SK-N-SH (cell line): ENCODE measurements at regions not wholly inside any gene's neighbourhood (a gene's known extent, or its start where the extent isn't known, plus 50 kb on each side); places are given as distances from the start of the nearest gene placed in this dataset.

Experiments used
- CTCF ChIA-PET: fragments of 300-600, 350-600 bp; formaldehyde crosslinking; extraction: SDS; loops from one replicate; lab custom pipeline; 2021; lab: Yijun Ruan, JAX
- POLR2A ChIA-PET: fragments of 350-600 bp; sonication (Branson Sonifier 250); formaldehyde crosslinking; extraction: SDS; loops from one replicate; lab custom pipeline; 2020; ENCODE audit warnings: antibody characterized with exemption, inconsistent platforms; lab: Yijun Ruan, JAX
- DNase-seq: peaks from one replicate; pipeline ENCODE4 v3.0.0; 2012
- H2AFZ ChIP-seq: fragments of 200-600 bp; sonication (generic); 2 replicates; pipeline ENCODE4 v1.8.1; 2016; ENCODE audit warnings: antibody characterized with exemption, mild to moderate bottlenecking, low read depth
- H3F3A ChIP-seq: fragments of 200-600 bp; sonication (generic); replicated peaks from 2 replicates; pipeline ENCODE3; 2016; ENCODE audit warnings: antibody characterized with exemption, mild to moderate bottlenecking; ENCODE audit not compliant: insufficient read depth
- H3K27ac ChIP-seq, 2 experiments: fragments of 200-500 bp in 1 of 2; fragments of 200-600 bp in 1 of 2; sonication (Bioruptor generic) in 1 of 2; sonication (generic), shearing (Covaris generic) in 1 of 2; 2 replicates each; pipeline versions ENCODE4 v1.5.1 to v1.6.1; 2014 to 2016; ENCODE audit warnings: low read depth in 2 of 2, inconsistent platforms in 1 of 2, low read length in 1 of 2, mild to moderate bottlenecking in 1 of 2, mixed read lengths in 1 of 2
- H3K27me3 ChIP-seq: fragments of 200-600 bp; sonication (generic), shearing (Covaris generic); 2 replicates; pipeline ENCODE4 v1.6.1; 2016; ENCODE audit warnings: mixed run types; ENCODE audit not compliant: insufficient read depth
- H3K36me3 ChIP-seq, 2 experiments: fragments of 200-500 bp in 1 of 2; fragments of 200-600 bp in 1 of 2; sonication (Bioruptor generic) in 1 of 2; sonication (generic) in 1 of 2; replicated peaks in 1 of 2; 2 replicates each; pipeline versions ENCODE3 to v1.5.1; 2014 to 2016; ENCODE audit warnings: low read length in 1 of 2, mild to moderate bottlenecking in 1 of 2; ENCODE audit not compliant: insufficient read depth in 2 of 2, control insufficient read depth in 1 of 2
- H3K4me1 ChIP-seq, 2 experiments: fragments of 200-500 bp in 1 of 2; fragments of 200-600 bp in 1 of 2; sonication (Bioruptor generic) in 1 of 2; sonication (generic), shearing (Covaris generic) in 1 of 2; 2 replicates each; pipeline versions ENCODE4 v1.5.1 to v1.6.1; 2014 to 2016; ENCODE audit warnings: low read depth in 1 of 2, low read length in 1 of 2, mixed run types in 1 of 2; ENCODE audit not compliant: insufficient read depth in 2 of 2, control insufficient read depth in 1 of 2
- H3K4me2 ChIP-seq: fragments of 200-600 bp; sonication (generic), shearing (Covaris generic); 2 replicates; pipeline ENCODE4 v1.6.1; 2017; ENCODE audit warnings: mixed run types
- H3K4me3 ChIP-seq, 2 experiments: fragments of 200-500 bp in 1 of 2; fragments of 200-600 bp in 1 of 2; sonication (Bioruptor generic) in 1 of 2; sonication (generic), shearing (Covaris generic) in 1 of 2; 2 replicates each; pipeline versions ENCODE4 v1.5.1 to v1.8.1; 2014 to 2016; ENCODE audit warnings: low read depth in 2 of 2, inconsistent platforms in 1 of 2, low read length in 1 of 2, mild to moderate bottlenecking in 1 of 2, mixed read lengths in 1 of 2, moderate library complexity in 1 of 2
- H3K79me2 ChIP-seq: fragments of 200-600 bp; sonication (generic); 2 replicates; pipeline ENCODE4 v1.8.1; 2017; ENCODE audit warnings: mild to moderate bottlenecking; ENCODE audit not compliant: insufficient read depth
- H3K9ac ChIP-seq: fragments of 200-600 bp; sonication (generic); 2 replicates; pipeline ENCODE4 v1.6.1; 2017; ENCODE audit warnings: mixed run types
- H3K9me2 ChIP-seq: fragments of 200-600 bp; sonication (generic); 2 replicates; pipeline ENCODE4 v1.6.1; 2017; ENCODE audit warnings: mixed run types
- H3K9me3 ChIP-seq: fragments of 200-600 bp; sonication (generic); 2 replicates; pipeline ENCODE4 v1.6.1; 2017; ENCODE audit warnings: mixed run types, mild to moderate bottlenecking, moderate library complexity
- H4K20me1 ChIP-seq: fragments of 200-600 bp; sonication (generic); 2 replicates; pipeline ENCODE4 v1.6.1; 2017; ENCODE audit warnings: mild to moderate bottlenecking, mixed run types; ENCODE audit not compliant: insufficient read depth
- CHD2 ChIP-seq: fragments of 150-350 bp; IDR thresholded peaks from 2 replicates; pipeline ENCODE4 v1.6.1; 2018; ENCODE audit warnings: low read length; ENCODE audit not compliant: partially characterized antibody
- EZH2phosphoT487 ChIP-seq: fragments of 200-600 bp; sonication (generic); IDR thresholded peaks from 2 replicates; pipeline ENCODE4 v1.6.1; 2017; ENCODE audit warnings: low read depth, mixed run types, mild to moderate bottlenecking, antibody characterized with exemption, moderate library complexity, borderline replicate concordance
- FOSL2 ChIP-seq: IDR thresholded peaks from 2 replicates; pipeline ENCODE4 v1.4.0; 2012; ENCODE audit warnings: low read depth, mild to moderate bottlenecking, moderate library complexity, borderline replicate concordance
- FOXJ3 ChIP-seq: sonication (generic); formaldehyde crosslinking; IDR thresholded peaks from 2 replicates; pipeline ENCODE4 v1.5.1; 2020; ENCODE audit warnings: mild to moderate bottlenecking, missing genetic modification reagents
- GABPA ChIP-seq: IDR thresholded peaks from 2 replicates; pipeline ENCODE4 v1.4.0; 2012; ENCODE audit warnings: low read depth, mild to moderate bottlenecking
- JUND ChIP-seq: IDR thresholded peaks from 2 replicates; pipeline ENCODE4 v1.4.0; 2012
- MEF2A ChIP-seq: IDR thresholded peaks from 2 replicates; pipeline ENCODE4 v1.4.0; 2012; ENCODE audit warnings: low read depth, borderline replicate concordance
- NFIC ChIP-seq: IDR thresholded peaks from 2 replicates; pipeline ENCODE4 v1.4.0; 2012; ENCODE audit warnings: borderline replicate concordance
- PBX3 ChIP-seq: IDR thresholded peaks from 2 replicates; pipeline ENCODE4; 2012
- RCOR1 ChIP-seq: fragments of 150-350 bp; IDR thresholded peaks from 2 replicates; pipeline ENCODE4 v1.6.1; 2017; ENCODE audit warnings: antibody characterized with exemption, low read length
- SIN3A ChIP-seq: IDR thresholded peaks from 2 replicates; pipeline ENCODE4 v1.6.1; 2012; ENCODE audit warnings: low read depth, mild to moderate bottlenecking, low read length, moderate library complexity, borderline replicate concordance
- TAF1 ChIP-seq: IDR thresholded peaks from 2 replicates; pipeline ENCODE4 v1.6.1; 2012; ENCODE audit warnings: low read depth, mild to moderate bottlenecking, low read length, moderate library complexity, borderline replicate concordance
- TEAD4 ChIP-seq: IDR thresholded peaks from 2 replicates; pipeline ENCODE4 v1.4.0; 2012; ENCODE audit warnings: mild to moderate bottlenecking, borderline replicate concordance; ENCODE audit not compliant: insufficient read depth
- USF1 ChIP-seq: IDR thresholded peaks from 2 replicates; pipeline ENCODE4 v1.4.0; 2012; ENCODE audit warnings: low read depth, borderline replicate concordance
- USF2 ChIP-seq: fragments of 150-350 bp; IDR thresholded peaks from 2 replicates; pipeline ENCODE4 v1.6.1; 2017; ENCODE audit warnings: antibody characterized with exemption, low read length, low read depth, borderline replicate concordance
- YY1 ChIP-seq: IDR thresholded peaks from 2 replicates; pipeline ENCODE4 v1.4.0; 2012; ENCODE audit warnings: low read depth, mild to moderate bottlenecking
- ZBTB33 ChIP-seq: IDR thresholded peaks from 2 replicates; pipeline ENCODE4 v1.4.0; 2012; ENCODE audit warnings: low read depth, borderline replicate concordance
- WGBS: methylation state at CpG from one replicate; pipeline ENCODE4 v1.1.6; 2017; ENCODE audit warnings: low lambda C conversion rate; 5-methylcytosine and 5-hydroxymethylcytosine counted together

GRCh38 chr2:181153886-181154285, 173.5 kb downstream of the UBE2E3 start:
- H3K9me2 ChIP-seq: no peaks in the 10 kb centered on the region
- H3K4me3 ChIP-seq: no peak overlapping the region
- ChIA-PET POLR2A (no interaction called here), CTCF (interaction anchor here (1.3 kb wide), 1 partner anchor 8 kb away, joined by 3 read pairs; no protein-coding TSS in a partner anchor)
- H3K4me1 ChIP-seq: no peaks in the 10 kb centered on the region; a peak in 1 of 4 replicates
- H3K79me2 ChIP-seq: no peaks in the 10 kb centered on the region
- no peak overlapping the region for H3K27ac ChIP-seq
- H4K20me1 ChIP-seq: no peaks in the 10 kb centered on the region
- H3K4me2 ChIP-seq: no peak overlapping the region
- no peak overlapping the region for H3K9ac ChIP-seq
- WGBS: 92% methylated on average over 1 of the region's 1 CpG
- no peaks in the 10 kb centered on the region for H3K9me3 ChIP-seq
- no peaks in the 10 kb centered on the region for H3K27me3 ChIP-seq
- no peak for DNase-seq
- H3K36me3 ChIP-seq: no peaks in the 10 kb centered on the region
- no peak overlapping the region for H2AFZ ChIP-seq
- no peaks in the 10 kb centered on the region for H3F3A ChIP-seq
- no peak for TF ChIP-seq USF2
- no peak for TF ChIP-seq TAF1
- no peak for TF ChIP-seq FOSL2
- TF ChIP-seq MEF2A: no peak
- no peak for TF ChIP-seq JUND

GRCh38 chr2:181157326-181157725, 176.9 kb downstream of the UBE2E3 start:
- WGBS: 64% methylated on average over 4 of the region's 4 CpGs
- Histone ChIP-seq H3K9ac (no peak overlapping the region), H3K4me2 (no peak overlapping the region), H3K4me3 (no peak overlapping the region), H3K27me3 (no peaks in the 10 kb centered on the region), H2AFZ (no peak overlapping the region), H3K27ac (no peak overlapping the region; a peak in 1 of 4 replicates), H3K36me3 (no peaks in the 10 kb centered on the region), H3K4me1 (no peaks in the 10 kb centered on the region), H4K20me1 (no peaks in the 10 kb centered on the region), H3K9me3 (no peaks in the 10 kb centered on the region), H3K79me2 (no peaks in the 10 kb centered on the region), H3F3A (no peaks in the 10 kb centered on the region), H3K9me2 (no peaks in the 10 kb centered on the region)
- POLR2A ChIA-PET: no interaction called here
- no peak for TF ChIP-seq GABPA
- TF ChIP-seq TEAD4: no peak
- TF ChIP-seq MEF2A: no peak
- no peak for TF ChIP-seq TAF1
- TF ChIP-seq NFIC: no peak
- TF ChIP-seq PBX3: no peak
- no peak for TF ChIP-seq EZH2phosphoT487
- TF ChIP-seq YY1: no peak
- no peak for TF ChIP-seq USF2
- no peak for TF ChIP-seq ZBTB33
- no peak for TF ChIP-seq SIN3A
- no peak for TF ChIP-seq FOXJ3 (CRISPR knock-in tag)
- no peak for TF ChIP-seq USF1
- no peak for TF ChIP-seq CHD2
- TF ChIP-seq RCOR1: no peak
- no peak for TF ChIP-seq JUND
- CTCF ChIA-PET: no interaction called here
- no peak for DNase-seq
